ENCODE measurements at regions not wholly inside any gene's neighbourhood (a gene's known extent, or its start where the extent isn't known, plus 50 kb on each side); places are given as distances from the start of the nearest gene placed in this dataset.
"Not testable (repeated sequence)": the region's sequence is repeated elsewhere in the genome, so short reads cannot be mapped to it uniquely, and the experiment has no call there.

DNA sequence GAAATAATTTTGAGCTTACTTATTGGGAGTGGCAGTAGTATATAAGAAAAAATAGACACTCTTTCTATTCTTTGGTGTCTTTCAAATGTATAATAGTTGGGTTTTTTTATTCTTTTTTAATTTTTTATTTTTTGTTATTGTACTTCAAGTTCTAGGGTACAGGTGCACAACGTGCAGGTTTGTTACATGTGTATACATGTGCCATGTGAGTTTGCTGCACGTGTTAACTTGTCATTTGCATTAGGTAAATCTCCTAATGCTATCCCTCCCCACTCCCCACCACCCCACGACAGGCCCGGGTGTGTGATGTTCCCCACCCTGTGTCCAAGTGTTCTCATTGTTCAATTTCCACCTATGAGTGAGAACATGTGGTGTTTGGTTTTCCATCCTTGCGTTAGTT lies 1552.4 kb upstream of the B3GALT2 start:
- not testable (repeated sequence) for DNase-seq

GRCh38 chr1:194734970-194735369 lies 1548.6 kb upstream of the B3GALT2 start:
- DNase-seq: no peak

DNA sequence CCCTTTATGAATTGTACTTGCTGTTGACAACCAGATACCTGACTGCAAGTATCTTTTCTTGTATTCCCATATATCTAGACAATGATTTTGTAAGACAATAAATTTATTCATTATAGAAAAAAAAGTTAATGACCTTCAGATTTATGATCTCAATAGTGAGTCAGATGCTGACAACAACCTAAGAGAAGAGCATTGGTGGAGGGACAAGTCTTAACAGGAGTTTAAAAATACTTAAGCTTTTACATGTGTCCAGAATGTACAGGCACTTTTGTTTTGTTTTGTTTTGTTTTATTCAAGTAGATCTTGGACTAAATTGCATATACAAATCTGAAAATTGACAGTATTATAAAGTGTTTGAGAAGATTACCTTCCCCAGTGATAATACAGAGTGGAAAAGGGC lies 1544.6 kb upstream of the B3GALT2 start:
- DNase-seq: no peak

DNA sequence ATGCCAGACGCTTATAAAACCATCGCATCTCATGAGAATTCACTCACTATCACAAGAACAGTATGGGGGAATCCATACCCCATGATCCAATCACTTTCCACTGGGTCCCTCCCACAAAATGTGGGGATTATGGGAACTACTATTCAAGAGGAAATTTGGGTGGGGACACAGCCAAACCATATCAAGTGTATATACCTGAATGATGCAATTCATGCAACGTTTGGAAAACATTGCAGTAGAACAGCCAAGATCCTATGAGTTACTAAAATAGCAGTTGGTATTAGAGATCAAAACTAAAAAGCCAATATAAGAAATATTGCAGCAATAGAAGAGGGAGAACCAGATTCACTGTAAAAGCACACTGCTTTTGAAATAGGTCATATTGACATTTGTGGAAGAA lies 1543.9 kb upstream of the B3GALT2 start:
- DNase-seq: no peak

GRCh38 chr1:194723067-194723466 lies 1536.7 kb upstream of the B3GALT2 start:
- DNase-seq: no peak

- no peak for DNase-seq
Observed at GRCh38 chr1:194717941-194718340, 1531.5 kb upstream of the B3GALT2 start.

DNA sequence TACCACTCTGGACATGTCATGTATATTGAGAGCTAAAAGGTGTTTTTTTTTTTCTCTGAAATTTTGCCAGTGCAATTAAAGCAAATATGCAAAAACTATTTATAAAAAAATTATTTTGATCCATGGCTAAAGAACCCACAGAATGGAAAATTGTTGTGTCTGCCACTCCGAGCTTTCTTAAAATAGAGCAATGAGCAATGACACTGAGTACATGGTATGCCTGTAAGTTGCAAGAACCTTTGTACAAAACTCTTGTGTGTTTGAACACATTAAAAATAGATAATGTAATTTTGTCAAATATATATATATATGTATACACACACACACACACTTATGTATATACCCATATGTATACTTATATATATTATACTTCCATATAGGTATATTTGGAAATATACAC lies 1530.9 kb upstream of the B3GALT2 start:
- no peak for DNase-seq

DNA sequence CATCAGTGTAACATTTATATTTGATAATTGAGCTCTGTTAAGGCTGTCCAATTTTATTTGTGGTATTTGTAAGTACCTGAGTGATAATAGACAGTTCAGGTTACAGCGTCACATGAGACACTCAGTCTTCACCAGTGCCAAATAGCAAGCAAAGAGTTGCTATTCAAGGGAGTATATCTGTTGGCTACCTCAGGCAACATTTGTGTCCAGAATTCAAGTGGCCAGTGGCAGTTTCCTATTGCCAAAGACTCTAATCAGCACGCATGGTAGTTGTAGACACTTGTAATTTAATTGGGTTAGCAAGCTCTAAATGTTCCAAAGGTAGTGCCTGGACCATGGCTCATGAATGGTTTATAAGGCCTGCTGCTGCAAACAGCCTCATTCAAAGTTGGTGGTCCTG lies 1524.3 kb upstream of the B3GALT2 start:
- DNase-seq: no peak

DNA sequence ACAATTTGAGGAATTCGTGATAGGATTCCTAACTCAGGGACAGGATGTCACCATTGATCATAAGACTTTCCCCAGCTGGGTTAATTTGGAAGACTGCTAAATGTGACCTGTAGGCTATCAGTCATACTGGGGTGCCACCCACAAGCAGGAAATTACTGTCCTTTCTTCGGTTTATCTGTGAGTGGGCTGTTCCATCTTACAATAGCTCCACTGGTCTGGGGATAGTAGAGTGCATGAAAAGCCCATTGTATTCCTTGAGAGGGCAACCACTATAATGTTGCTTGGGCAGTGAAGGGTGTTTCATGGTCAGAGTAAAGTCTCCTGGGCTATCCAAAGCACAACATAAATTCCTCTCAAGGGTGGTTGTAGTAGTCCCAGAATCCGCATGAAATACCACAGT lies 1523.0 kb upstream of the B3GALT2 start:
- DNase-seq: no peak

DNA sequence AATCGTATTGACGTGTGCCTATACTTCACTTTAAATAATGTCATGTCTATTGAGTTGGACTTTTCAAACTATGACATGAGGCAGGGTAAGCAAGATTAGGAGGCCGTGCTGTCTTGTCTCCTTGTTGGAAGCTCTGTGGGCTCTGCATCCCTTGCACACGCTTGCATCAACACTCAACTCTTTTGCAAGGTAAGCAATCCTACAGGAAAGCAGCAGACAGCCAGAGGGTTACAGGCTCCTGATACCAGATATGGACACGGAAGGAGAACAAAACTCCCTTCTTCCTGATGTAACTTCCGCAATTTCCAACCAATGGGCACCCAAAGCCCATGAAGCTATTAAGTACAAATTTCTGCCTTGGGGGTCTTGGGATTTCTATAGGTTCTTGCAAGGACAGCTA lies 1520.7 kb upstream of the B3GALT2 start:
- DNase-seq: no peak

DNA sequence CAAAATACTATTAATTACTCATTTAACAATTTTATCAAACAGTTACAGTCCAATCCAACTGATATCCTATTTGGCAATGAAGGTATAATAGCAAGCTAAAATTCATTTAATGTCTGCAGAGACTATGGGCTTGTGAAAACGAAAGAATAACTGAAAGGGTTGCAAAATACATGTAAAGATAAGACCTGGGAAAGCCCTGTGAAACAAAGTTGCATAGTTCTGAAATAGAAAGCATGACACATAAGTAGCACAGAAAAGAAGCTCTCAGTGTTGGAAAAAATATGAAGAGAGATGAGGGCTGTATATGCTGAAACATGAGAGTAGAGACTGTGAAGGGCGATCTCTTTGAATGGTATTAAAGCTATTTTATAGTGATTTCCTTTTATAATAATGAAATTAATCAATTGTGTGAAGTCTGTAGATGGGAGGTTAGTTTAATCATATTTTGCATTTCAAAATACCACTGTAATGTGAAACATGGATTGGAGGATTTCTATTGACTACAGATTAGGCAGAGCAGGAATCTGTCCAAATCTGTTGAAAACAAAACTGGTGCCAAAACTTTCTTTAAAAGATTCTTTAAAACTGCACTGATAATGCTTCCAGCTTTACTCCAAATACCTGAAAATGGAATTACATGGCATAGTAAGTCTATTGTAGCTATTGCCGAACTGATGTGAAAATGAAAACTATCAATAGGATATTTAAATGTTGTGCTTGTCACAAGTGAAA lies 1518.9 kb upstream of the B3GALT2 start:
- no peak for DNase-seq

DNA sequence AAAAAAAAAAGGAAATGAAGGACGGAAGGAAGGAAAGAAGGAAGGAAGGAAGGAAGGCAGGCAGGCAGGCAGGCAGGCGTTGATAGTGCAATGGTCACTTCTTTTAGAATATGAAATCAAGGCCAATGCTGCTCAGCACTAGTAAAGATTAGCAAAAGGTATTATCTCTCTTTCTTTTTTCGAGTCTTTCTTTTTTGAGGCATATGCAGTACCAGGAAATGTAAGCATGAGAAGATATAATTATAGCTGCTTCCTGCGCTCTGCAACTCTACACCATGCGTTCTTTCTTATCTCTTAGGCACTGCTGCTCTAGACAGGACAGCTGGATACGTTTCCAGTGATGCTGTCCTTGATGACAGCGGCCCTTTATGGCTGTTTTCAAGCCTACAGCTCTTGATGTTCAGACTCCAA lies 1512.5 kb upstream of the B3GALT2 start:
- no peak for DNase-seq

DNA sequence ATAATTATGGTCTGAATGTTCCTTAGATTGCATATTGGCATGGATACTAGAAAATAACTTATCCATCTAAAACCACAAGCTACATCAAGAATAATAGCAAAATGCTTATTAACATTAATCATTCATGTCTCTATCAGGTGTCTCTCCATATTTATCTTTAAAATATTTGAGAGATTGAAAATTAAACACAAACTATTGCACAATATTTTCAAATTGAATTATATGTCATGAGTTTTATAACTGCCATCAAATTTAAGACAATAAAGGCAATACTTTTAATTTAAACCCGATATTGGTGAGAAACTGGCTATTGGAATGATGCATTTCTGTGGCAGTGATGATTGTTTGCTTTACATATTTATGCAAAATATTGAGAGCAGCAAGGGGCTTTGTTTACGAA lies 1506.8 kb upstream of the B3GALT2 start:
- no peak for DNase-seq

- DNase-seq: no peak
Observed at GRCh38 chr1:194684636-194685035, 1498.2 kb upstream of the B3GALT2 start.

GRCh38 chr1:194658090-194658439 lies 1471.7 kb upstream of the B3GALT2 start:
- DNase-seq: no peak

DNA sequence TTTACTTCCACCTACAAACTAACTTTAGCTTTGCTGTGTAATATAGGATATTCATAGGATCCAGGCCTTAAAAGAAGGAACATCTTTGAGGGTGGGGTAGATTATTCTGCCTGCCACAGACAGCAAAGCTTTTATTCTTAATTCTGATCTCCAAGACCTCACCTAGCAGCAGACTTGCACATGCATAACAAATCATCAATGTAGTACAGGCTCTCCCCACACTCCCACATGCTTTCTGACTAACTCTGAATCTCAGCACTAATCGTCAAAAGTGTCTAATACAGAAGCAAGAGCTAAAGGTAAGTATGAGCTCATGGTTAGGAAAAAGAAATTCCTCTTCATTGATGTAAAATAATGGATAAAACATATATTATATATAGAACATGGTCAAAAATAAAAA lies 1468.5 kb upstream of the B3GALT2 start:
- no peak for DNase-seq

DNA sequence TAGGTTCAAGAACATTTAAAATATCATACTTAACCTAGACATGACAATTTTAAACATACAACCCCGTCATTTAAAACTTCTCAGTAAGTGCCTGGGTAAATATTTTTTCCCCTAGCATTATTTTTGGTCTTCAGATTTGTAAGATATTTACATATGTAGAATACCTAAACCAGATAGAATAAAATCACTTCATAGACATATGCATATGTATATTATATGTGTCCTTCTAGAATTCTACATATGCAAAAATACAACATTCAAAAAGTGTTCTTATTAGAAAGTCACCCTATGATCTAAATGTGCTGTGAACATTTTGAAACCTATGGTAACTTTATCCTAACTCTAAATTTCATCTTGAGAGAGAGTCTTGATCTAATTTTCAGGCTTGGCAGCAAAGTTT lies 1467.0 kb upstream of the B3GALT2 start:
- no peak for DNase-seq

DNA sequence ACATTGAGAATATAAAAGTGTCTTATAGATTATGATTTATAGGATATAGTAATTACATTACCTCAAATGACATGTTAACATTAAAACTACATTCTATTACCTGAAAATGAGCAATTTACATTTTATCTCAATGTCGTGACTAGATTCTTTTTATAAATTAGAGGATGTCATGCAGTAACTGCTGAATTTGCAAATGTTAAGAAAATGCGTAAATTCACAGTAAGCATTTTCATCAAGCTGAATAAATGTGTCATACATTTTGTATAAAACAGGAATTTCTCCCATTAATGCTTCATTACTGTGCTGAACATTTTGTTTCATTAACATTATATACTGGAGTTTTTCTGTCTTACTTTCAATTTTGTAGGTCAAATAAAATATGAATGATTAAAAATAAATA lies 1460.7 kb upstream of the B3GALT2 start:
- no peak for DNase-seq

DNA sequence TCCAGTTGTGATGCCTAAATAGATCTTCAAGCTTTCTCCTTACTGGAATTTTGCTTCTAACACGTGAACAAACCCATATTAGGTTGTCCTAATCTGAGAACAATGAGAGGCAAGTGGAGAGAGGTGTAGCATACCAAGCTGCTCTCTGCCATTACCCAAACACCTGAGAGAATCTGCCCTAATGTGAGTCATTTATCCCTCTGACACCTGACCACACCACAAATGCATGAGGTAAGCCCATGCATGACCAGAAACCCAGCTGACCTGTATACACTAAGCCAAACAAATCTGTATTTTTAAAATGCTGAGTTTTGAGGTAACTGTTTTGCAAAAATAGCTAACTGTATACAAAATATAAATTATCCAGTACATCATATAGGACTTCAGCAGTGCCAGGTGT lies 1458.1 kb upstream of the B3GALT2 start:
- DNase-seq: no peak

DNA sequence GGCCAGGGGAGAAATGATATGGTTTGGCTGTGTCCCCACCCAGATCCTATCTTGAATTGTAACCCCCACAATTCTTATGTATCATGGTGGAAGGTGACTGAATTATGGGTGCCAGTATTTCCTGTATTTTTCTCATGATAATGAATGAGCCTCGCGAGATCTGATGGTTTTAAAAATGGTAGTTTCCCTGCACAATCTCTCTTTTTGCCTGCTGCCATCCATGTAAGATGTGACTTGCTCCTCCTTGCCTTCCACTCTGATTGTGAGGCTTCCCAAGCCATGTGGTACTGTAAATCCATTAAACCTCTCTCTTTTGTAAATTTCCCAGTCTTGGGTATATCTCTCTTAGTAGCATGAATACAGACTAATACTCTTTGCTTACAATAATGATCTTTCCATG lies 1453.9 kb upstream of the B3GALT2 start:
- DNase-seq: no peak

DNA sequence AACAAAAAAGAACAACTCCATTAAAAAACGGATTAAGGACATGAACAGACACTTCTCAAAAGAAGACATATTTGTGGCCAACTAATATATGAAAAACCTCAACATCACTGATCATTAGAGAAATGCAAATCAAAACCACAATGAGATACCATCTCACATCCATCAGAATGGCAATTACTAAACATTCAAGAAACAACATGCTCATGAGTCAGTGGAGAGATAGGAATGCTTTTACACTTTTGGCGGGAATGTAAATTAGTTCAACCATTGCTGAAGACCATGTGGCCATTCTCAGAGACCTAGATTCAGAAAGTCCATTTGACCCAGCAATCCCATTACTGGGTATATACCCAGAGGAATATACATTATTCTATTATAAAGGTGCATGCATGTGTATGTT lies 1442.6 kb upstream of the B3GALT2 start:
- no peak for DNase-seq

GRCh38 chr1:194624833-194625232 lies 1438.4 kb upstream of the B3GALT2 start:
- no peak for DNase-seq

DNA sequence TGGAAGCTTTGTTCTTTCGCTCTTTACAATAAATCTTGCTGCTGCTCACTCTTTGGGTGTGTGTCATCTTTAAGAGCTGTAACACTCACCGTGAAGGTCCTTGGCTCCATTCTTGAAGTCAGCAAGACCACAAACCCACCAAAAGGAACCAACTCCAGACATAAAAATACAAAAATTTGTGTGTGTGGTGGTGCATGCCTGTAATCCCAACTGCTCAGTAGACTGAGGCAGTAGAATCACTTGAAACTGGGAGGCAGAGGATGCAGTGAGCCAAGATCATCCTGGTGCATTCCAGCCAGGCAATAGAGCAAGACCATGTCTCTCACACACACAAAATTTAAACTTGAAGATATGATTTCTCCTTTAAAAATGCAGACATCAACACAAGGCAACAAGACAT lies 1431.7 kb upstream of the B3GALT2 start:
- DNase-seq: no peak

DNA sequence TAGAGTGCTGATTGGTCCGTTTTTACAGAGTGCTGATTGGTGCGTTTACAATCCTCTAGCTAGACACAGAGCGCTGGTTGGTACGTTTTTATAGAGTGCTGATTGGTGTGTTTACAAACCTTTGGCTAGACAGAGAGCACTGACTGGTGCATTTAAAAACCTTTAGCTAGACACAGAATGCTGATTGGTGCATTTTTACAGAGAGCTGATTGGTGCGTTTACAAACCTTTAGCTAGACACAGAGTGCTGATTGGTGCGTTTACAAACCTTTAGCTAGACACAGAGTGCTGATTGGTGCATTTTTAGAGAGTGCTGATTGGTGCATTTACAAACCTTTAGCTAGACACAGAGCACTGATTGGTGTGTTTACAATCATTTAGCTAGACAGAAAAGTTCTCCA lies 1430.9 kb upstream of the B3GALT2 start:
- not testable (repeated sequence) for DNase-seq

DNA sequence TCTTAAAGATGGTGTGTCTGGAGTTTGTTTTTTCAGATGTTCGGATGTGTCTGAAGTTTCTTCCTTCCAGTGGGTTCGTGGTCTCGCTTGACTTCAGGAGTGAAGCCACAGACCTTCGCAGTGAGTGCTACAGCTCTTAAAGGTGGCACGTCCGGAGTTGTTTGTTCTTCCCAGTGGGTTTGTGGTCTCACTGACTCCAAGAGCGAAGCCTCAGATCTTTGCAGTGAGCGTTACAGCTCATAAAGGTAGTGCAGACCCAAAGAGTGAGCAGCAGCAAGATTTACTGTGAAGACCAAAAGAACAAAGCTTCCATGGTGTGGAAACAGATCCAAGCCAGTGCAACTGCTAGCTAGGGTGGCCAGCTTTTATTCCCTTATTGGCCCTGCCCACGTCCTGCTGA lies 1430.4 kb upstream of the B3GALT2 start:
- DNase-seq: no peak

GRCh38 chr1:194602184-194602583 lies 1415.8 kb upstream of the B3GALT2 start:
- DNase-seq: no peak

Measured in NCI-H146 (cell line).